ENCODE measurements at regions not wholly inside any gene's neighbourhood (a gene's known extent, or its start where the extent isn't known, plus 50 kb on each side); places are given as distances from the start of the nearest gene placed in this dataset.

DNA sequence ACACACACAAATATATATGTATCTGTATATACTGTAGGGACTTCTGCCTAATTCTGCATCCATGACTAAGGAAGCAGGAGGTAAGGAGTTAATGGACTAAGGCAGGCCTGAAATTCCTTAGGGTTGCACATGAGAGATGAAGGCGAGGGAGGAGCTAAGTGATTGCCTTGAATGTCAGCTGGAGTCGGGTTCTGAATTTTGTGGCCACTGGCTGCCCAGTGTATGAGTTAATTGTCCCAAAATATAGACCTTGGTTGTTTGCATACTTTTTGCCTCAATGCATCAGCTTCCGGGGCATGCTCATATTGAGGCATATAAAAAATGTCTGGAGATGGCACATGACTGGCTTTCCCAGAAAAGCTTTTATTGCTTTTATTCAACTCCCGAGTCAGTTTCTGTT lies 245.5 kb downstream of the TDRD3 start:
- H3K27ac ChIP-seq (ENCODE audit: control insufficient read depth, insufficient read depth): no peak overlapping the region
- ChIA-PET POLR2A (no interaction called here), CTCF (interaction anchor here (0.6 to 1.1 kb wide), 2 partner anchors 15 to 16 kb away, joined by 3 read pairs; no protein-coding TSS in a partner anchor), RAD21 (ENCODE audit: unreplicated experiment) (no interaction called here), SMC1A (ENCODE audit: uncharacterized antibody, unreplicated experiment) (no interaction called here)
- intact Hi-C loops (cut with micrococcal nuclease; ENCODE audit: unreplicated experiment): no loop called here
- no peak overlapping the region for H2AFZ ChIP-seq (ENCODE audit: control insufficient read depth, low read depth, low read length)
- H3K27me3 ChIP-seq (replicated peaks in 1 of 2; ENCODE audit: control insufficient read depth in 2 of 2, insufficient read depth in 2 of 2, low read length in 1 of 2): no peaks in the 10 kb centered on the region
- H3K79me2 ChIP-seq (ENCODE audit: control insufficient read depth, insufficient read depth, low read length): no peaks in the 10 kb centered on the region
- TF ChIP-seq ZZZ3 (IDR thresholded peaks at IDR 0.05; ENCODE audit: control insufficient read depth, insufficient read length, low read depth) (no peak), CEBPB (IDR thresholded peaks at IDR 0.05; ENCODE audit: borderline replicate concordance in 1 of 2, low read depth in 2 of 2, low read length in 2 of 2) (no peak), BCL11A (IDR thresholded peaks at IDR 0.05; ENCODE audit: low read depth, low read length) (no peak), JUNB (IDR thresholded peaks at IDR 0.05) (no peak), PAX5 (IDR thresholded peaks at IDR 0.05; ENCODE audit: borderline replicate concordance, low read depth, low read length) (no peak), SIX5 (IDR thresholded peaks at IDR 0.05; ENCODE audit: low read depth, low read length, severe bottlenecking) (no peak), FOS (IDR thresholded peaks at IDR 0.05; ENCODE audit: borderline replicate concordance, extremely low read depth, insufficient read length) (no peak), ZNF622 (IDR thresholded peaks at IDR 0.05) (no peak), ZNF592 (IDR thresholded peaks at IDR 0.05) (no peak), CREM (IDR thresholded peaks at IDR 0.05; ENCODE audit: low read depth) (no peak), STAT3 (IDR thresholded peaks at IDR 0.05; ENCODE audit: low read depth, low read length) (no peak), RUNX3 (IDR thresholded peaks at IDR 0.05; ENCODE audit: low read length) (no peak)
- TF ChIP-seq, protein P1, sequence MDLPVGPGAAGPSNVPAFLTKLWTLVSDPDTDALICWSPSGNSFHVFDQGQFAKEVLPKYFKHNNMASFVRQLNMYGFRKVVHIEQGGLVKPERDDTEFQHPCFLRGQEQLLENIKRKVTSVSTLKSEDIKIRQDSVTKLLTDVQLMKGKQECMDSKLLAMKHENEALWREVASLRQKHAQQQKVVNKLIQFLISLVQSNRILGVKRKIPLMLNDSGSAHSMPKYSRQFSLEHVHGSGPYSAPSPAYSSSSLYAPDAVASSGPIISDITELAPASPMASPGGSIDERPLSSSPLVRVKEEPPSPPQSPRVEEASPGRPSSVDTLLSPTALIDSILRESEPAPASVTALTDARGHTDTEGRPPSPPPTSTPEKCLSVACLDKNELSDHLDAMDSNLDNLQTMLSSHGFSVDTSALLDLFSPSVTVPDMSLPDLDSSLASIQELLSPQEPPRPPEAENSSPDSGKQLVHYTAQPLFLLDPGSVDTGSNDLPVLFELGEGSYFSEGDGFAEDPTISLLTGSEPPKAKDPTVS (IDR thresholded peaks at IDR 0.05; ENCODE audit: low read depth, low read length): no peak
- TF ChIP-seq, protein P2, sequence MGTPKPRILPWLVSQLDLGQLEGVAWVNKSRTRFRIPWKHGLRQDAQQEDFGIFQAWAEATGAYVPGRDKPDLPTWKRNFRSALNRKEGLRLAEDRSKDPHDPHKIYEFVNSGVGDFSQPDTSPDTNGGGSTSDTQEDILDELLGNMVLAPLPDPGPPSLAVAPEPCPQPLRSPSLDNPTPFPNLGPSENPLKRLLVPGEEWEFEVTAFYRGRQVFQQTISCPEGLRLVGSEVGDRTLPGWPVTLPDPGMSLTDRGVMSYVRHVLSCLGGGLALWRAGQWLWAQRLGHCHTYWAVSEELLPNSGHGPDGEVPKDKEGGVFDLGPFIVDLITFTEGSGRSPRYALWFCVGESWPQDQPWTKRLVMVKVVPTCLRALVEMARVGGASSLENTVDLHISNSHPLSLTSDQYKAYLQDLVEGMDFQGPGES (IDR thresholded peaks at IDR 0.05): no peak
- H3K4me1 ChIP-seq (ENCODE audit: control insufficient read depth, insufficient read depth, low read length): no peaks in the 10 kb centered on the region; the same call in 1 of the 2 replicates
- H3K9me3 ChIP-seq (replicated peaks; ENCODE audit: control insufficient read depth, insufficient read depth, low read length): no peaks in the 10 kb centered on the region
- DNase-seq (ENCODE audit: low read depth, low spot score): no peak
- WGBS (ENCODE audit: insufficient coverage, insufficient replicate concordance, low lambda C conversion rate, missing lambda C conversion rate): 41% methylated on average over 4 of the region's 4 CpGs
- H3K9ac ChIP-seq (ENCODE audit: control insufficient read depth, insufficient read depth, low read length): no peak overlapping the region
- H3K4me3 ChIP-seq: no peak overlapping the region
- no TSS peak for BruUV-seq (replicated peaks)
- H3K36me3 ChIP-seq (ENCODE audit: control insufficient read depth in 2 of 2, insufficient read depth in 2 of 2, low read length in 1 of 2): no peaks in the 10 kb centered on the region
- no peaks in the 10 kb centered on the region for H4K20me1 ChIP-seq (ENCODE audit: control insufficient read depth, insufficient read depth)
- FAIRE-seq: no peak
- in situ Hi-C loops (cut with MboI): no loop called here
- no peak for ATAC-seq
- H3K4me2 ChIP-seq (ENCODE audit: control insufficient read depth, insufficient read depth): no peak overlapping the region

All from GM12878 (cell line).